ENCODE measurements at regions not wholly inside any gene's neighbourhood (a gene's known extent, or its start where the extent isn't known, plus 50 kb on each side); places are given as distances from the start of the nearest gene placed in this dataset.
"Not testable (repeated sequence)": the region's sequence is repeated elsewhere in the genome, so short reads cannot be mapped to it uniquely, and the experiment has no call there.

GRCh38 chr6:19939926-19940325, 102.8 kb downstream of the ID4 start:
- not testable (repeated sequence) for TF ChIP-seq EZH2 (IDR thresholded peaks at IDR 0.05; ENCODE audit: insufficient read depth, poor library complexity, severe bottlenecking); EZH2phosphoT487 (IDR thresholded peaks at IDR 0.05; ENCODE audit: insufficient read depth, low read depth)

All from GM23248 (cell line).